GM12891 (cell line): ENCODE measurements at regions not wholly inside any gene's neighbourhood (a gene's known extent, or its start where the extent isn't known, plus 50 kb on each side); places are given as distances from the start of the nearest gene placed in this dataset.

Experiments used
- DNase-seq: peaks from one replicate; pipeline ENCODE4 v3.0.0; 2011; ENCODE audit warnings: low spot score; ENCODE audit not compliant: insufficient read length
- FAIRE-seq: peaks from 2 replicates; lab custom pipeline; 2011; peaks lifted over from hg19 to GRCh38; lab: Jason Lieb, UNC
- PAX5 ChIP-seq: IDR thresholded peaks from 2 replicates; pipeline ENCODE4 v1.6.1; 2011; ENCODE audit warnings: low read length, moderate library complexity, mild to moderate bottlenecking; ENCODE audit not compliant: insufficient read depth, severe bottlenecking
- POLR2A ChIP-seq: IDR thresholded peaks from 2 replicates; pipeline ENCODE4 v1.6.1; 2011; ENCODE audit warnings: low read depth, low read length, control low read depth
- POLR2AphosphoS5 ChIP-seq: IDR thresholded peaks from 2 replicates; pipeline ENCODE4 v1.6.1; 2011; ENCODE audit warnings: low read depth, low read length, control low read depth
- POU2F2 ChIP-seq: IDR thresholded peaks from 2 replicates; pipeline ENCODE4 v1.6.1; 2011; ENCODE audit warnings: low read depth, mild to moderate bottlenecking, control low read depth, low read length, moderate library complexity
- SPI1 ChIP-seq: IDR thresholded peaks from 2 replicates; pipeline ENCODE4 v1.6.1; 2011; ENCODE audit warnings: low read depth, low read length, control low read depth
- TAF1 ChIP-seq: IDR thresholded peaks from 2 replicates; pipeline ENCODE4 v1.6.1; 2011; ENCODE audit warnings: low read depth, low read length, control low read depth

DNA sequence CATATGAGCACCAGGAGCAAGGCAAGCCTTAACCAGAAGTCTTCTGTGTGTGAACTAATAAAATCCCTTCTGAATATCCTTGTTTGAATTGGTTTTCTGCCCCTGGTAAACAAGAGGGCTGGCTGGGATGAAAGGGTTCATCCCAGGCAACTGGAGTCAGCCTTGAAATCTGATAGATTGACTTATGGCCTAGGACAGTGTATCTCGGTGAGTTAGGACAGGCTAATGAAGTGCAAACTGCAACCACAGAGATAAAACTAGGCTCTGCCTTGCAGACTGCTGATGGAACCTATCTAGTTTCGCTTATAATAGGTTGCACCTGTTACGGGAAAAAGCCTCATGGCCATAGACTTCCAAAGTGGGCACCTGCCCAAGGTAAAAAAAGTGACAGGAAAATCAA is 451.9 kb upstream of the NOVA1 start:
- FAIRE-seq: no peak

DNA sequence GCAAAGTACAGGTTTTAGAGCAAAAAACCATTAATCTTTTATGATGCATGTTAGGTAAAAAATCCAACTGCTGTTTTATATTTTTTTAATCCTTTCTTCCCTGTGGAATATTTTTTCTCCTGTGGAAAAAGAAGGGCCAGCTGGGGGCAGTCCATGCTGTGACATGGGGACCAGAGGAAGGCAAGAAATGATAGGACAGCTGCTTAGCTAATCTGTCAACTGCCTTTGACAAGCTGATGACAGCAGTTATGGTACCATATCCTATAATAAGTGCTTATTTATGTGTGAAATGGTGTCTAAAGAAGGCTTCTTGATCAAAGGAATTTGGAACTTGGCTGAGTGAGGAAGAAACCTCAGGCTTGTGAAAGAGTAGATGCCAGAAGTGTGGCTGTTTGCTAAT is 452.4 kb upstream of the NOVA1 start:
- DNase-seq (no peak), FAIRE-seq (no peak)
- TF ChIP-seq TAF1 (no peak), POU2F2 (no peak), POLR2AphosphoS5 (no peak), POLR2A (no peak), PAX5 (no peak), SPI1 (no peak)

More for the DNA sequence above, 451.9 kb upstream of the NOVA1 start:
- TF ChIP-seq POU2F2: no peak
- DNase-seq: no peak

DNA sequence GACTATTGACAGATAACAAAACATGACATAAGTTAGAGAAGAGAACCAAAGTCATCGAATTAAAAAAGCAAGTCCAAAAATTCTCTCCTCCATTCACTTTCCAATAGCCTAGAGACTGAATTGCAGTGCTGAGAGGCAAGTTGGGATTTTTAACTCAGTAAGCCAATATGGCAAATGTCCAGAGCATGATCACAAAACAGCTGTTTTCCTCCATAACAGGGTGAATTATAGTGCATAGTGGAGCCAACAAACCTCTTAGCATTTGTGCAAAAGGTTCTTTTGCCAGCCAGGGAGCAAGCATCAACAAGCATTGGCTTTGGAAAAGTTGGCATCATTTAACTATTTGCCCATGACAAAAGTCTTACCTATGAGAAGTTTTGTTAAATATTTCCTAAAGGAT is 458.8 kb upstream of the NOVA1 start:
- DNase-seq: no peak
- TF ChIP-seq POLR2A (no peak), PAX5 (no peak), POLR2AphosphoS5 (no peak), POU2F2 (no peak), SPI1 (no peak), TAF1 (no peak)
- no peak for FAIRE-seq

DNA sequence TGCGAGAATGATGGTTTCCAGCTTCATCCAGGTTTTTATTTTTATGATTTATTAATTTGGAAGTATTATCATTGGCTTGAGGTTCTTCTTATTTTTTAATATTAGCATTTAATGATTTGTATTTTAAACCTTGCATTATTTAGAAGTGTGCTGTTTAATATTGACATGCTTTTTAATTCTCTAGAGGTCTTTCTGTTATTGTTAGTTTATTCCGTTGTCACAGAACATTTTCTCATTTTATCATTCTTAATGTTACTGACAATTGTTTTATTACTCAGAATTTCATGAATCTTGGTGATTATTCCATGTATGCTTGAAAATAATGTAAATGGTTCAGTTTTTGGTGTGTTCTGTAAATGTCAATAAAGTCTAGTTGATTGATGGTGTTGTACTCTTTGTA is 463.5 kb upstream of the NOVA1 start:
- TF ChIP-seq TAF1: no peak
- no peak for TF ChIP-seq POU2F2
- TF ChIP-seq POLR2A: no peak
- TF ChIP-seq POLR2AphosphoS5: no peak
- no peak for TF ChIP-seq PAX5
- no peak for TF ChIP-seq SPI1
- DNase-seq (no peak), FAIRE-seq (no peak)

DNA sequence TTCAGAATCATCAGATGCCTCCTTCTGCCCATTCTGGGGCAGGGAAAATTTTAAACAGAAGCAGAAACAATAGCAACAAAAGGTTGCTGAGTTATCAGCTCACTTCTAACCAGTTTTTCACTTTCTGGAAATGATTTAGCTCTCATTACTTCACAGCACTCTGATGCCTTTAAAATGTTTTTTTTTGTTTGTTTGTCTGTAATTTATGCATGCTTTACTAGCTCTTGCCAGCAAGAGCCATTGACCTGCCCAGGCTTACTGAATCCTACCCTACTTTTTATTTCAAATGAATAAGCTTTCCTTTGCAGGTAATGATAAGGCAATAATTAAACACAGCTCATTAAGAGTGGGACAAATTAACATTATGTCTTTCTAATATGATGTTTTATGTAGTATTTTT is 466.1 kb upstream of the NOVA1 start:
- TF ChIP-seq SPI1 (no peak), PAX5 (no peak), POLR2A (no peak), POU2F2 (no peak), TAF1 (no peak)
- DNase-seq (no peak), FAIRE-seq (no peak)

DNA sequence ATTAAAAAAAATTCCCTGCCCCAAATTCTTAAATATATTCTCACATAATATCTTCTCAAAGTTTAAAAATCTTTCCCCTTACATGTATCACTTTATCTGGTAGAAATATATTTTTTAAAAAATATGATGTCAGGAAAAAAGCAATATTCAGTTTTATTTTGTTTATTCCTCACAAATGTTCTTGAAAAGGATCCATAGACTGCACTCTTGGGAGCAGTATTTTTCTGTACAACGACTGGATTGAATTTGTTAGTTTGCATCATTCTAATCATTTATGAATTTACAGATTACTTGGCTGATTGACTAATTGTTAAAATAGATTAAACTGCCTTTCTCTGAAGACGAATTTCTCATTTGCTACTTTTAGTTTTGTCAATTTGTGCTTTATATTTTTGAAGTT is 468.1 kb upstream of the NOVA1 start:
- FAIRE-seq: no peak
- DNase-seq: no peak
- TF ChIP-seq POLR2AphosphoS5 (no peak), POLR2A (no peak), POU2F2 (no peak)

DNA sequence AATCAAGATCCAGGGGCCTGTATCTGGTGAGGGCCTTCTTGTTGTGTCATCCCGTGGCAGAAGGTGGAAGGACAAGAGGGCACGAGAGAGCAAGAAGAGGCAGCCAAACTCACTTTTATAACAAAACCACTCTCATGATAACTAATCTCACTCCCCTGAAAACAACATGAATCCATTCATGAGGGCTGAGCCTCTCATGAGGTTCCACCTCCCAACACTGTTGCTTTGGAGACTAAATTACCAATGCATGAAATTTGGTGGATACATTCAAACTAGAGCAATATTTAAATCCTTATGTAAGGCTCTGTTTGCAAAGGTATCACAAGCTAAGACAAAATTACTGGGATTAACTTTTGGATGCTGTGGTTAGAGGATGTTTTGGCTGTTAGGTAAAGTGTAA is 470.1 kb upstream of the NOVA1 start:
- TF ChIP-seq POU2F2 (no peak), TAF1 (no peak), POLR2AphosphoS5 (no peak), SPI1 (no peak), PAX5 (no peak), POLR2A (no peak)
- DNase-seq (no peak), FAIRE-seq (no peak)

DNA sequence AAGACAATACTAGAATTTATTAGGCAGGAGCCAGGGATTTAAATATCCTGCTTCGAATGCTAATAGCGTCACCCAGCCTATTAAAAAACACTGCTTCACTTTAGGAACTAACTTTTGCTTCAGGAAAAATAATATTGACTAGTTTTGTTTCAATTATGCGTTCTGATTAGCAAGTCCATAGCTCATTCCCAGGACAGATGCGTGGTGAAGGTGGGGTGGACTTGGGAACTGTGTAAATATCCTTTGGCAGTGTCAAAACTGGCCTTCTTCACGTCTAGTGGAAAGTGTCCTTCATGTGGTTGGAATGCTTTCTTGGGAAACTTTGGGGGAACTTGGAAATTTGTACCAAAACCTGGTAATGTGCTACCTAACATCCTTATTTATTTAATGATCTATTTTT is 474.8 kb upstream of the NOVA1 start:
- TF ChIP-seq TAF1 (no peak), POLR2AphosphoS5 (no peak), POU2F2 (no peak), POLR2A (no peak), PAX5 (no peak), SPI1 (no peak)
- no peak for DNase-seq
- no peak for FAIRE-seq

DNA sequence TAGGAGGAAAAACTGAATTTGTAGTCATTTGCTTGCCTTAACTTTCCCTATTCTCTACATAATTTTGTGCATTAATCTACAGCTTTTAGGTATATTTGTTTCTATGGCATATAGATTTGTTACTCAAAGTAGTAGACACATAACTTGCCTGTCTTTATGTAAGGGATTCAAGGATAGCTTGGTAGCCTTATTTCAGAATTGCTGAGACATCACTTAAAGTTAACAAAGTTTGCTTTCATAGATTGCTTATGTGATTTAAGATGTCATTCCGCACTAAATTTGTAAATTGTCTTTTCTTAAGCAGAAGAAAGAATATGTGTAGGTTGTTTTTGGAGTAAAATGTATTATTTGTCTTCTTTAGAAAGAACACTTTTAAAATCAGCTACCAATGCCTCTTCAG is 477.7 kb upstream of the NOVA1 start:
- FAIRE-seq: no peak

DNA sequence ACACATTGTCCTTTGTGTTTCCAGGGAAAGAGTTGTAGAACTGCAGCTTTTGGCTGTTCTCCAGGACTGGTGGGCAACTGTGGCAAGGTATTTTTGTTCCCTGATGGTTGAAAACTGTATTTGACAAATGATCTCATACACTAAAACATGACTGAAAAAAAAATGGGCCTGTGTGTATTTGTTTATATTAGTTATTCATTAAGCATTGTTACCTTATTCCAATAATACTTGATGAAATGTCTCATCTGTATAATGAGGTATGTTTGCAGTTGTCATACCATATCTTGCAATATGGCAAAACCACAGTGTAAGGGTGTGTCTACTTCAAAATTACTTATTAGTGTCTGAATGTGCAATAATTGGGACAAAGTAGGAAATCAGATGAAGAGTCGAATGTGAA is 479.4 kb upstream of the NOVA1 start:
- no peak for DNase-seq
- no peak for FAIRE-seq
- TF ChIP-seq TAF1: no peak
- TF ChIP-seq SPI1: no peak
- TF ChIP-seq POLR2AphosphoS5: no peak
- TF ChIP-seq POLR2A: no peak
- no peak for TF ChIP-seq PAX5
- no peak for TF ChIP-seq POU2F2

More for the DNA sequence above, 477.7 kb upstream of the NOVA1 start:
- TF ChIP-seq SPI1 (no peak), TAF1 (no peak), POLR2A (no peak), POU2F2 (no peak), POLR2AphosphoS5 (no peak)
- DNase-seq: no peak

DNA sequence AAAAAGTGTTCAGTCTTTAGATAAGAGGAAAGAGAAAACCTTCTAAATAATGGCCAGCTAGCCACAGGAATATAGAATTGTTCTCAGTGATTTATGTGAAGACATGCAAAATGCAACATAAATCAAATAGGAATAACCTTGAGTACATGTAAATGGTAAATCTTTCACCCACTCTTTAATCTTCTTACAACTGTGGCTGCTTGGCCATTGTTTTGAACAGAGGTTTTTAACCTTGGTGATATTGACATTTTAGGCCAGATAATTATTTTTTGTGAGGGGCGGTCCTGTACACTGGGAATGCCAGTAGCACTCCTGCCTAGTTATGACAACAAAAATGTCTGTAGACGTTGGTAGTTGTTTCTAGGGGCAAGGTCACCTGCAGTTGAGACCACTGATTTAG is 479.9 kb upstream of the NOVA1 start:
- FAIRE-seq (no peak), DNase-seq (no peak)
- TF ChIP-seq POLR2AphosphoS5 (no peak), TAF1 (no peak), PAX5 (no peak), SPI1 (no peak), POLR2A (no peak), POU2F2 (no peak)
